ENCODE measurements at regions not wholly inside any gene's neighbourhood (a gene's known extent, or its start where the extent isn't known, plus 50 kb on each side); places are given as distances from the start of the nearest gene placed in this dataset.
"Not testable (repeated sequence)": the region's sequence is repeated elsewhere in the genome, so short reads cannot be mapped to it uniquely, and the experiment has no call there.

DNA sequence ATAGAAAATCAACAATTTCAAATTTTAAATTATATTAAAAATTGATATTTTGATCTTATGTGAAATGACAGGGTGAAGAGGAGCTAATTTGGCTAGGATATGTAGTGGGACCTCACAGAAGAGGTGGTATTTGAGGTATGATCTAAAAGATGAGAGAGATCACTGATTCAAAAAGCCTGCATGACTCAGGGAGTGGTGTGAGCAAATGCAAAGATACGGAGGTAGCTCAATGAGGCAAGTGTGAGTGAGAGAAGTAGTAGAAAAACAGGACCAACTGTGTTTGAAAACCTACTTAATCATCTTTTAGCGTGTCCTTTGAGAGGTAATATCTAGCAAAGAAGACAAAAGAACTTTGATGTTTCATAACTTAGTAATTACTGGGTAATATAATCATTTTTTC, 557.5 kb downstream of the DSC3 start:
- no peaks in the 10 kb centered on the region for H3K4me1 Mint-ChIP-seq (ENCODE audit: low read depth)
- H3K27me3 Mint-ChIP-seq = no peaks in the 10 kb centered on the region
- H3K4me3 Mint-ChIP-seq = no peak overlapping the region
- peaks cover 8% of the 10 kb centered on the region for H3K9me3 Mint-ChIP-seq
- no peak overlapping the region for H3K27ac Mint-ChIP-seq
- no peaks in the 10 kb centered on the region for H3K36me3 Mint-ChIP-seq (ENCODE audit: low read depth)

DNA sequence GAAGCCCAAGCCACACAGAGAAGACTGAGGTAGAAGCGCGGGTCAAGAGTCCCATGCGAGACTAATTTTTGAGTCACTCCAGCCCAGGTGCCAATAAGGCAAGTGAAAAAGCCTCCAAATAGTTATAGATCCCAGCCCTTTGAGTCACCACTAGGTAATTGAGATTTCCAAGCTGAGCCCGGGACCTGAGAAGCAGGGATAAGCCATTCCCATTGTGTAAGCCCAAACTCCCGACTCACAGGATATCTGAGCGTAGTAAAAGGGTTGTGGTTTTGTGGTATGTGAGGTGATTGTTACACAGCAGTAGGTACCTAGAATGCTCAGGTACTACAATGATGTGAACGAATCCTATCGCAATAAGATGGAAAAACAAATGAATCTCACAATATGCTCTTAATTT, 560.7 kb downstream of the DSC3 start:
- Mint-ChIP-seq H3K36me3 (ENCODE audit: low read depth) (no peaks in the 10 kb centered on the region), H3K4me3 (no peak overlapping the region), H3K4me1 (ENCODE audit: low read depth) (no peaks in the 10 kb centered on the region), H3K27me3 (no peaks in the 10 kb centered on the region), H3K9me3 (peaks cover 8% of the 10 kb centered on the region), H3K27ac (no peak overlapping the region)

- H3K27me3 Mint-ChIP-seq = no peaks in the 10 kb centered on the region
- no peak overlapping the region for H3K27ac Mint-ChIP-seq
- peaks cover 3% of the 10 kb centered on the region for H3K9me3 Mint-ChIP-seq
- no peak overlapping the region for H3K4me3 Mint-ChIP-seq
- no peaks in the 10 kb centered on the region for H3K4me1 Mint-ChIP-seq (ENCODE audit: low read depth)
- no peaks in the 10 kb centered on the region for H3K36me3 Mint-ChIP-seq (ENCODE audit: low read depth)
Observed at GRCh38 chr18:30469091-30469490, 573.5 kb downstream of the DSC3 start.

DNA sequence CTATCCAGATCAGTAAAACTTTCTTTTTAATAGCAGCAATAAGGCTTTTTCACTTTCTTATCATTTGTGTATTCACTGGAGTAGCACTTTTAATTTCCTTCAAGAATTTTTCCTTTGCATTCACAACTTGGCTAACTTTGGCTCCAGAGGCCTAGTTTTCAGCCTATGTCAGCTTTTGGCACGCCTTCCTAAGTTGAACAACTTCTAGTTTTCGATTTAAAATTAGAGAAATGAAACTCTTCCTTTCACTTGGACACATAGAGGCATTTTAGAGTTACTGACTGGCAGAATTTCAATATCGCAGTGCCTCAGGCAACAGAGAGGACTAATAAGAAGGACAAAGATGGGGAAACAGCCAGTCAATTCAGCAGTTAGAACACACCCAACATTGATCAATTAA, 577.4 kb downstream of the DSC3 start:
- no peak overlapping the region for H3K27ac Mint-ChIP-seq
- H3K27me3 Mint-ChIP-seq = no peaks in the 10 kb centered on the region
- no peaks in the 10 kb centered on the region for H3K36me3 Mint-ChIP-seq (ENCODE audit: low read depth)
- peaks cover 8% of the 10 kb centered on the region for H3K9me3 Mint-ChIP-seq
- no peak overlapping the region for H3K4me3 Mint-ChIP-seq
- H3K4me1 Mint-ChIP-seq (ENCODE audit: low read depth) = no peaks in the 10 kb centered on the region

- Mint-ChIP-seq H3K4me3 (no peak overlapping the region), H3K36me3 (ENCODE audit: low read depth) (no peaks in the 10 kb centered on the region), H3K9me3 (no peaks in the 10 kb centered on the region), H3K27ac (no peak overlapping the region), H3K4me1 (ENCODE audit: low read depth) (no peaks in the 10 kb centered on the region), H3K27me3 (no peaks in the 10 kb centered on the region)
Observed at GRCh38 chr18:30457156-30457555, 585.4 kb downstream of the DSC3 start.

- H3K36me3 Mint-ChIP-seq (ENCODE audit: low read depth) = no peaks in the 10 kb centered on the region
- no peaks in the 10 kb centered on the region for H3K4me1 Mint-ChIP-seq (ENCODE audit: low read depth)
- no peak overlapping the region for H3K27ac Mint-ChIP-seq
- H3K4me3 Mint-ChIP-seq = no peak overlapping the region
- peaks cover 4% of the 10 kb centered on the region for H3K9me3 Mint-ChIP-seq
- H3K27me3 Mint-ChIP-seq = no peaks in the 10 kb centered on the region
Observed at GRCh38 chr18:30455741-30456140, 586.8 kb downstream of the DSC3 start.

GRCh38 chr18:30454920-30455319, 587.6 kb downstream of the DSC3 start:
- Mint-ChIP-seq H3K36me3 (ENCODE audit: low read depth) (no peaks in the 10 kb centered on the region), H3K4me1 (ENCODE audit: low read depth) (no peaks in the 10 kb centered on the region), H3K9me3 (peaks cover 4% of the 10 kb centered on the region)

GRCh38 chr18:30451981-30452380, 590.6 kb downstream of the DSC3 start:
- H3K4me1 Mint-ChIP-seq (ENCODE audit: low read depth) = no peaks in the 10 kb centered on the region
- H3K27ac Mint-ChIP-seq = no peak overlapping the region
- no peaks in the 10 kb centered on the region for H3K36me3 Mint-ChIP-seq (ENCODE audit: low read depth)
- no peak overlapping the region for H3K4me3 Mint-ChIP-seq
- H3K9me3 Mint-ChIP-seq = peaks cover 8% of the 10 kb centered on the region
- no peaks in the 10 kb centered on the region for H3K27me3 Mint-ChIP-seq

More at GRCh38 chr18:30454920-30455319, 587.6 kb downstream of the DSC3 start:
- no peaks in the 10 kb centered on the region for H3K27me3 Mint-ChIP-seq
- H3K27ac Mint-ChIP-seq = no peak overlapping the region
- no peak overlapping the region for H3K4me3 Mint-ChIP-seq

DNA sequence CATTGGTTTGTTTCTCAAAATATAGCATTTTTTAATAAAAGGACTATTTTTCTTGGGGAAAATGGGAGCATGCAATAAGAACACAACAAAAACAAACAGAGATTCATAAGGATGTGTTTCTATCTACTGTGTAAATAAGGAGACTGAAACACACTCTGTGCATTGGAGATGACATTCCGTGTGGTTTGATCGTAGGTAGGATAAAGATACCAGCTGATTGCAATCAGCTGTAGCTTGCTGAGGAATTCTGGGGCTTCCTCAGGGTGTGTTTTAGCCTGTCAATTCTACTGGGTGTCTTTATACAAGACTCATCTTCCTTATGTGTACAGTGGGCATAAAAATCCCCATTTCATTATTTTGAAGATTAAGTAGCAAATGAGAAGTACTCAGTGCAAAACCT, 591.6 kb downstream of the DSC3 start:
- H3K36me3 Mint-ChIP-seq (ENCODE audit: low read depth) = no peaks in the 10 kb centered on the region
- H3K4me3 Mint-ChIP-seq = no peak overlapping the region
- no peak overlapping the region for H3K27ac Mint-ChIP-seq
- H3K9me3 Mint-ChIP-seq = peaks cover 10% of the 10 kb centered on the region
- H3K4me1 Mint-ChIP-seq (ENCODE audit: low read depth) = no peaks in the 10 kb centered on the region
- H3K27me3 Mint-ChIP-seq = no peaks in the 10 kb centered on the region

DNA sequence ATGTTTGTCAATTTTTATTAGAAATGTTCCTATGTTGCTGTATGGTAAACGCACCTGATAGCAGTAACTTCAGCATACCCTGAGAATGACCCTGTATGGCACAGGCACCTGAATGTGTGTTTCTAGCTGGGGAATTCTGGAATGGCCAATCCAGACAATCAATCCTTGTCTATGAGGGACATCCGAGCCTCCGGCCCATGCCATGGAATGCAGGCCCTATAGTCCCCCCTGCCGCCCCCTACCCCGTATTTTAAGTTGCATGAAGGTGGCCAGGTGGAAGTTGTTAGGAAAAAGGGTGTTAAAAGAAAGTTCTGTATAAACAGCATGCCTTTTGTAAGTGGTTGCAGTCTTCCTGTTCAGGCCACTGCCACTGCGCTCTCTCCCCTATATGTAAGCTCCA, 595.9 kb downstream of the DSC3 start:
- Mint-ChIP-seq H3K27me3 (no peaks in the 10 kb centered on the region), H3K4me3 (no peak overlapping the region), H3K27ac (no peak overlapping the region), H3K9me3 (peaks cover 20% of the 10 kb centered on the region), H3K4me1 (ENCODE audit: low read depth) (no peaks in the 10 kb centered on the region), H3K36me3 (ENCODE audit: low read depth) (no peaks in the 10 kb centered on the region)

DNA sequence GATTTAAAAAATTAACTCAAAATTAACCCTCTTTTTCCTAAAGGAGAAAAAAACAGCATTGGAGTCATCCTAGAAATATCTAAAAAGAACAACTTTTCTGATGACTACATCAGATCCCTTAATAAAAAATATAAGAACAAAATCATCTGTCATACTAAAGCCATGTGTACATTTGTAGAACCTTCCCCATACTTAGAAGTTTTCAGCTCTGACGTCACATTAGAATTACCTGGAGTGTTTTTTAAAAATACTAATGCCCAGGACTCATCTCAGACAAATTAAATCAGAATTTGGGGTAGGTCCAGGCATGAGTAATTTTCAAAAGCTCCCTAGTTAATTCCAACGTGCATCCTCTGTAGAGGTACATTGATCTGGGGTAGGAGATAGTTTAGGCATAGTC, 598.0 kb downstream of the DSC3 start:
- Mint-ChIP-seq H3K4me3 (no peak overlapping the region), H3K4me1 (ENCODE audit: low read depth) (no peaks in the 10 kb centered on the region), H3K27ac (no peak overlapping the region), H3K36me3 (ENCODE audit: low read depth) (no peaks in the 10 kb centered on the region), H3K9me3 (peaks cover 16% of the 10 kb centered on the region), H3K27me3 (no peaks in the 10 kb centered on the region)

GRCh38 chr18:30440351-30440750, 602.2 kb downstream of the DSC3 start:
- H3K4me3 Mint-ChIP-seq = no peak overlapping the region
- peaks cover 11% of the 10 kb centered on the region for H3K9me3 Mint-ChIP-seq
- no peaks in the 10 kb centered on the region for H3K27me3 Mint-ChIP-seq
- no peaks in the 10 kb centered on the region for H3K4me1 Mint-ChIP-seq (ENCODE audit: low read depth)
- H3K36me3 Mint-ChIP-seq (ENCODE audit: low read depth) = no peaks in the 10 kb centered on the region
- no peak overlapping the region for H3K27ac Mint-ChIP-seq

- no peaks in the 10 kb centered on the region for H3K36me3 Mint-ChIP-seq (ENCODE audit: low read depth)
- no peak overlapping the region for H3K27ac Mint-ChIP-seq
- H3K27me3 Mint-ChIP-seq = no peaks in the 10 kb centered on the region
- no peaks in the 10 kb centered on the region for H3K4me1 Mint-ChIP-seq (ENCODE audit: low read depth)
- H3K4me3 Mint-ChIP-seq = no peak overlapping the region
- peaks cover 7% of the 10 kb centered on the region for H3K9me3 Mint-ChIP-seq
Observed at GRCh38 chr18:30439174-30439573, 603.4 kb downstream of the DSC3 start.

GRCh38 chr18:30432349-30432748, 610.2 kb downstream of the DSC3 start:
- Mint-ChIP-seq H3K27ac (no peak overlapping the region), H3K27me3 (no peaks in the 10 kb centered on the region), H3K9me3 (peaks cover 9% of the 10 kb centered on the region), H3K36me3 (ENCODE audit: low read depth) (no peaks in the 10 kb centered on the region), H3K4me3 (no peak overlapping the region), H3K4me1 (ENCODE audit: low read depth) (no peaks in the 10 kb centered on the region)

- not testable (repeated sequence) for H3K27ac Mint-ChIP-seq; H3K9me3 Mint-ChIP-seq; H3K4me1 Mint-ChIP-seq (ENCODE audit: low read depth); H3K36me3 Mint-ChIP-seq (ENCODE audit: low read depth); H3K27me3 Mint-ChIP-seq; H3K4me3 Mint-ChIP-seq
Observed at GRCh38 chr18:30419399-30419798, 623.1 kb downstream of the DSC3 start.

- no peak overlapping the region for H3K4me3 Mint-ChIP-seq
- no peak overlapping the region for H3K27ac Mint-ChIP-seq
Observed at GRCh38 chr18:30415903-30416302, 626.6 kb downstream of the DSC3 start.

DNA sequence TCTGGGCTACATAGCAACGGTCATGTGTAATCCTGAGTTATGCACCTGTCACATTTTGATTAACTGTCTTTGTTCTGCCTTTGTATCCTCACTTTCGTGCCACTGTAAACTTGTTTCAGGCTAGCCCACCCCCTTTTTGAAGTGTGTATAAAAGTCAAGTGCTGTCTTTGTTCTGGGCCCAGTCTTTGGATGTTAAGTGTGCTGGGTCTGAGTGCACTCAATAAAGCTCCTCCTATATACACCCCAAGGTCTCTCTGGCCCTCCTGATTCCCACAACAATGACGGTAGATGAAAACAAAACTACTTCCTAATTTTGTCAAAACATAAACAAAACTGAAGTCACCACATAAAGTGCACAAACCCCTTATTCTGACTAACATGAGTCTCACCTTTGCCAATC, 633.4 kb downstream of the DSC3 start:
- Mint-ChIP-seq H3K27me3 (no peaks in the 10 kb centered on the region), H3K4me1 (ENCODE audit: low read depth) (no peaks in the 10 kb centered on the region), H3K4me3 (no peak overlapping the region), H3K9me3 (peaks cover 5% of the 10 kb centered on the region), H3K27ac (no peak overlapping the region), H3K36me3 (ENCODE audit: low read depth) (no peaks in the 10 kb centered on the region)

More at GRCh38 chr18:30415903-30416302, 626.6 kb downstream of the DSC3 start:
- H3K9me3 Mint-ChIP-seq = peaks cover 4% of the 10 kb centered on the region
- no peaks in the 10 kb centered on the region for H3K27me3 Mint-ChIP-seq
- no peaks in the 10 kb centered on the region for H3K36me3 Mint-ChIP-seq (ENCODE audit: low read depth)
- H3K4me1 Mint-ChIP-seq (ENCODE audit: low read depth) = no peaks in the 10 kb centered on the region
